PFSK-1 (cell line): ENCODE measurements at regions not wholly inside any gene's neighbourhood (a gene's known extent, or its start where the extent isn't known, plus 50 kb on each side); places are given as distances from the start of the nearest gene placed in this dataset.

ENCODE experiments used
- FOXP2 ChIP-seq: optimal IDR thresholded peaks from 2 replicates; pipeline ENCODE3; 2011; ENCODE audit warnings: borderline replicate concordance, control low read depth, inconsistent platforms; ENCODE audit not compliant: insufficient read depth; ENCODE audit errors: extremely low read length, extremely low read depth
- POLR2AphosphoS5 ChIP-seq: IDR thresholded peaks from 2 replicates; pipeline ENCODE4 v1.6.1; 2012; ENCODE audit warnings: low read depth, mild to moderate bottlenecking, control low read depth, low read length, moderate library complexity
- REST ChIP-seq, 2 experiments: IDR thresholded peaks; 2 replicates each; pipeline versions ENCODE4 v1.6.1 to v1.8.0; 2011 to 2012; ENCODE audit warnings: low read depth in 2 of 2, low read length in 2 of 2, control low read depth in 1 of 2, inconsistent platforms in 1 of 2, mild to moderate bottlenecking in 1 of 2, moderate library complexity in 1 of 2; ENCODE audit not compliant: insufficient read depth in 1 of 2
- SIN3A ChIP-seq: IDR thresholded peaks from 2 replicates; pipeline ENCODE4 v1.6.1; 2012; ENCODE audit warnings: mild to moderate bottlenecking, low read length, moderate library complexity, borderline replicate concordance; ENCODE audit not compliant: insufficient read depth
- TAF1 ChIP-seq: IDR thresholded peaks from 2 replicates; pipeline ENCODE4 v1.6.1; 2012; ENCODE audit warnings: low read length, control low read depth, borderline replicate concordance; ENCODE audit not compliant: insufficient read depth

DNA sequence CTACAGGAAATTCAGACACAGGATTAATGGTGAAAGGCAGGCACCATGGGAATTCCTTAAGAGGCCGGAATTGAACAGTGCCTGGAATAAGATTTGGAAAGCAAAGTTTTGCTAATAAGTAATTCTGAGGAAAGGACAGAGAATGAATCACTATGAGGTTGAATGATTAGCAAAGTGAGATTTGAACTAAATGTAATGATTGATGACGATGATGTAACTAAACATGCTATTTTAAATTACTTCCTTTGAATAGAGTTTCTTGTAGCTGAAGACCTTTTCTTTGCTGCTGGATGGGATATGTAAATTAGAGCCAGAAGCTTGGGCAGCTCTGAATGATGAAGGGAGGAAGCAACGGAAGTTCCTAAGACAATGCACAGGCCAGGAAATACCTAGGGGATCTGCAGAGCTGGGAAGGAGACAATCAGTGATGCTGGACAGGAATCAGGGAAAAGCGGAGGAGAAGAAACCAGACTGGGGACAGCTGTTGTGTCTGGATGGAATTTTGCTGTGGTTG lies 482.0 kb downstream of the PSAT1 start:
- no peak for TF ChIP-seq POLR2AphosphoS5
- peak in 1 of 2 experiments; percentile 61; a peak in 1 of 4 replicates for TF ChIP-seq REST (IDR thresholded peaks at IDR 0.05; ENCODE audit: insufficient read depth in 1 of 2, low read depth in 2 of 2, low read length in 2 of 2)
- peak; percentile 58; the same call in 1 of the 2 replicates for TF ChIP-seq SIN3A

DNA sequence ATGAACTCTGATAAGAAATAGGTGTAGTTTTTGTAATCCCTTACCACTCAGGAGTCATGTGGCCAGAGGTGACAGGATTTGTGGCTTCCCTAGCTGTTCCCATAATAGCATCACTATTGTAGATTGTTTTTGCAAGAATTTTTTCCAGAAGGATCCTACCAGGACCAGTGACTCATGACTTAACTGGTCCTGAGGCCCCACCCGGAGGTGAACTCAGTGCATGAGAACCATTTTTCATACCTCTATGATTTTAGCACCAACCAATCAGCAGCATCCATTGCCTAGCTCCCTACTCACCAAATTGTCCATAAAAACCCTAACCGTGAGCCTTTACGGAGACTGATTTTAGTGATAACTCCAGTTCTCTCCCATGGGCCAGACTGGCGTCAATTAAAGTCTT lies 484.8 kb downstream of the PSAT1 start:
- no peak for TF ChIP-seq FOXP2
- no peak for TF ChIP-seq SIN3A
- no peak for TF ChIP-seq REST (IDR thresholded peaks at IDR 0.05; ENCODE audit: insufficient read depth in 1 of 2, low read depth in 2 of 2, low read length in 2 of 2)
- TF ChIP-seq POLR2AphosphoS5 = no peak
- TF ChIP-seq TAF1 = no peak

GRCh38 chr9:78782234-78782633 lies 485.3 kb downstream of the PSAT1 start:
- TF ChIP-seq TAF1 = no peak
- TF ChIP-seq SIN3A = no peak
- TF ChIP-seq REST (IDR thresholded peaks at IDR 0.05; ENCODE audit: insufficient read depth in 1 of 2, low read depth in 2 of 2, low read length in 2 of 2) = no peak
- TF ChIP-seq POLR2AphosphoS5 = no peak
- no peak for TF ChIP-seq FOXP2

GRCh38 chr9:78782858-78783257 lies 485.9 kb downstream of the PSAT1 start:
- no peak for TF ChIP-seq TAF1
- no peak for TF ChIP-seq POLR2AphosphoS5
- no peak for TF ChIP-seq REST (IDR thresholded peaks at IDR 0.05; ENCODE audit: insufficient read depth in 1 of 2, low read depth in 2 of 2, low read length in 2 of 2)

- TF ChIP-seq TAF1 (no peak), REST (IDR thresholded peaks at IDR 0.05; ENCODE audit: insufficient read depth in 1 of 2, low read depth in 2 of 2, low read length in 2 of 2) (no peak), SIN3A (no peak)
Measured at GRCh38 chr9:78783743-78784142, 486.8 kb downstream of the PSAT1 start.
